ENCODE measurements at regions not wholly inside any gene's neighbourhood (a gene's known extent, or its start where the extent isn't known, plus 50 kb on each side); places are given as distances from the start of the nearest gene placed in this dataset.

- DNase-seq: no peak
Observed at GRCh38 chr5:159712672-159713071, 203.6 kb upstream of the ADRA1B start.

DNA sequence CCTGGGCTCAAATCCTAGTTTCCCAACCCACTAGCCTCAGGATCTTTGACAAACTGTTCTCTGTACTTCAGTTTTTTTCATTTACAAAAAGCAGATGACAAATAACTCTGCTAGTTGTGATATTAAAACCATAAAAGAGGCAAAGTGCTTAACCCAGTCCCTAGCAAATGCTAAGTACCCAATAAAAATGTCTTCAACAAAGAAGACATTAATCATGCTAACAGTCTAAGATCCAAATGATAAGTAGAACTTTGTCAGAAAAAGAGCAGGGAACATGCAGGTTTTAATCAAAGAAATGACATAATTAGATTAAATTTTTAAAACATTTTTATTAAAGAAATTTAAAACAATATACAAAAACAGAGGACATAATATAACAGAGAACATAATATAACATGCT lies 203.0 kb upstream of the ADRA1B start:
- no peak for DNase-seq

DNA sequence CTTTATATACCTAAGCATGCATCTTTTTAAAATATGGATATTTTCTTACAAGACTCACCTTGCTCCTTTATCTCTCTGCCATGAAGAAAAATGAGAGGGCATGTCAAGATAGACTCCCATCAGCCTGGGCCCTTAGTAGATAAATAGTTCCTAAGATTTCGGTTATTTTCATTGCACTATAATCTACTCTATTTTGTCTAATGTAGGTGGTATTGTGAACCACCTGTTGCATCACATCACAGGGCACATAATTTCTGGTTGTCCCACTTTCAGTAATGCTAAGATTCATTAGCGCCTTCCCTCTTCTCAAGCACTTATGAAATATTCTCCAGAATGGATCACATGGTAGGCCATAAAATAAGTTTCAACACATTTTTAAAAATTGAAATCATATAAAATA lies 202.5 kb upstream of the ADRA1B start:
- DNase-seq: no peak

DNA sequence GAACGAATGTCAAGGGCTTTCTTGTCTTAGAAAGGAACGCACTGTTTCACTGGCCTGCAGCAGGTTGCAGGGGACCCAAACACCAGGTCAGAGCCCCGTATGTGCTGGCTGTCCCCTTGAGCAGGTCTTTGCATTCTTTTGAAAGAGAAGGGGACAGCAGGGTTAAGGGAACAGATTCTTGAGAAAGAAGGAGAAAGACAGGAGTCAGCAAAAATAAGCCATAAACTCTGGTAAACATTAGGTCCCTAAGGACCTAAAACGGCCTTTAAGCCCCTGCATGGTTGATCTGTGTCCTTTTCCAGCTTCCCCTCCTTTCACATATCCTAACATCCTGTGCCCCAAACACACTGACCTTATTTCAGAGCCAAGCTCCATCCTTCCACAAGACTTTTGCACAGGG lies 190.8 kb upstream of the ADRA1B start:
- no peak for DNase-seq

DNA sequence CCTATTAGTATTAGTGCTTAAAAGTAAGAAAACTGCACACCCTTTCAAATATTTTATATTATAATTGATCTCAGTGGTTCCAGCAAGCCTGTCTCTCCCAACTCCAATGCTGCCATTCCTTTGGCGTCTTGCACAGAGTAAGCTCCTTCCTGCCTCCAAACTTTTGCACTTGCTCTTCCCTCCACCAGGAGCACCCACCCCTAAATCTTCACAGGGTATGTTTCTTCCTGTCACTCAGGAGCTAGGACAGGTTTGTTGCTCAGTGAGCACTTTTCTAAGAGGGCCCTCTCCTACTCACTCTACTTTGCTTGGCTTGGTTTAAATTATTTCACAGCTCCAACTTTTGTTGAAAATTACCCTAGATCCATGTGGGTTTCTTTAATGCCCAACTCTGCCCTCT lies 189.1 kb upstream of the ADRA1B start:
- DNase-seq: no peak

DNA sequence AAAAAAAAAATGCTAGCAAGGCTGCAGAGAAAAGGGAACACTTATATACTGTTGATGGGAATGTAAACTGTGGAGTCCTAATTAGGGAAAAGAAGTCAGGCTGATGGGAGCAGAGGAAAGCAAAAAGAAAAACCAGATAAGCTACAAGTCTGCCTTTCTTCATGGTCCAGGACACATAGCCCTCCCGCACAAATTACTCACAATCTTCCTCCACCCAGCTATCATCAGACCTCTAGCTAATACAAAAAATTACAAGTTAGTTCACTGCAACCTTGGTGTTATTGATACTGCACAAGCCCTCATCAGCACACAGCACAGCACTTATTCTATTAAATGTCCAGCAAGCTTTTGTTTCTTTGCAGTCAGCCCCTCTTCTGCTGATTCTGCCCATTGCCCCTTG lies 186.0 kb upstream of the ADRA1B start:
- DNase-seq: no peak

DNA sequence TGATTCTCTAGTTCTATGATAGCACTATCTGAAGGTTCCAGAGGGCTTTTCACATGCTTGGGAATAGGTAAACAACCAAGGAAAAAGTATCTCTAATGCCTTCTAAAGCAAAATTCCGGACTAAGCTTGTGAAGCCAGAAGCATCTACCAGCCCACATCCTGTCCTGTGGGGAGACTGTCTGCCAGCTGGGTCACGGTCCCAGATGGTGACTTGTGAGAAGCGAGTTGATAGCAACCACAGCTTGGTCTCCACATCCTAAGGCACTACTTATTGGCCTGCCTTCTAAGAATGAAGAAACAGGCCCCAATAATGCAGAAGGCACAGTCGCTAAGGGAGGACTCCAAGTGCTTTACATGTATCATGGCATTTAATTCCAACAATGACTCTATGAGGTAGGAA lies 184.1 kb upstream of the ADRA1B start:
- no peak for DNase-seq

DNA sequence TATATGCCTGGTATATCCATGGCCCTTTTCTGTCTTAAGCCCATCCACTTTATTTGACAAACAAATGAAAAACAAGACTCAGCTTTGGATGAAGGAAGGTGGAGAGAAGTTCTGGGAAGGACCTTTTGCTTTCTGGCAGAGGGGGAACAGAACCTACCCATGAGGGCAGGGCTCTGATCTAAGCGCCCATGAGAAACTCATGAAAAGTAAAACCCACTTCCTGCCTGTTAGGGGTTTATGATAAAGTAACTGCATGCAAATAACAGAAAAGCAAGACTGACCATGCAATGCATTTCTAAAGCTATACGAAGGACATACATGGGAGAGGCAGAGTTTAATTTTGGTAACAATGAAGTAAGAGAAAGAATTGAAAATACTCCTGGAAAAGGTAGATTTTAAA lies 181.9 kb upstream of the ADRA1B start:
- DNase-seq: no peak

DNA sequence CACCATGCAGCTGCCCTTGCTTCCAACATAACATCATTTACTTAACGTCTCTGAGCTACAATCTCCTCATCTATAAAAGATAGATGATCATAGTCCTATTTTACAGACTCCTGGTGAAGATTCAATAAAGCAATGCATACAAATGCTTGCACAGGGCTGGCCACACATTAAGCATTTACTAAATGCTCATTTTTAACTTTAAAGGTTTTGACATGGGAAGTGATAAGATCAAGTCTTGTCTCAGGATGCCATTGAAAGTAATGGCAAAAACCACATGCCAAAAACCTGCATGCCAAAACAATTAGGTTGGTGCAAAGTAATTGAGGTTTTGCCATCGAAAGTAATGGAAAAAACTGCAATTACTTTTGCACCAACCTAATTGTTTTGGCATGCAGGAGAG lies 181.2 kb upstream of the ADRA1B start:
- DNase-seq: no peak

DNA sequence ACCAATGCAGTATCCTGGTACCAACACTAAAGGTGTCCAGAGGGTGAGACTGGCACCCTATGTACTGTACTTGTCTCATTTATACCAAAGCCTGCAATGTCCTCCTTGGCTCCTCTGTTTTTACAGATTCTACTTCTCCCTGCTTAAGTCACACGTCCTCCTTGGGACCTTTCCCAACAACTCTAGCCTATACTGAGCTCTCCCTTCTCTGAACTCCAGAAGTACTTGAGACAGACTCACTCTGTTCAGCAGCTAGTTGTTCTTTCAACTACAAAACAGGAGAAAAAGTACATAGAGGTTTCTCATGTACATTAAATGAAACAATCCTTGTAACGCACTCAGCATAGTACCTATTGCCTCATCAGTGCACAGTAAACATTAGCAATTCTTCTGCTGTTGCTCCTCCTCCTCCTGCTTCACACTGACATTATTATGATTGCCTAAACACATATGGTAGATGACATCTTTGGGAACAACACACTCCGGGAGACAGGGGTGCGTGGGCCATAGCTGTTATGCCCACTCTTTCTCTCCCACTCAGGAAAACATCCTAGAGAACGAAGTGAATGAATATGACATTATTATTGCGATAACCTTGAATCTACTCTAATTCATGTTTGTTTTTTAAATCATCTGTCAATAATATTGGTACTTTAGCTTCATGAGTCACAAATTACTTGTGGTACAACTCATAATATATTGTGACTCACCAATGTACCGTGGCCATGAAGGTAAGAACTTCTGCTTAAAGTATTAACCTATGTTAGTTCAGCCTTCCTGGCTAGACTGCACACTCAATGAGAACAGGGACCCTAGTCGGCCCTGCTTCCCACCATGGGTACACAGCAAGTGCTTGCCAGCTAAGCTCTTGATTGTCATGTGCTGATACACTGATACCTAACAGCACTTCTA lies 180.3 kb upstream of the ADRA1B start:
- DNase-seq: no peak

DNA sequence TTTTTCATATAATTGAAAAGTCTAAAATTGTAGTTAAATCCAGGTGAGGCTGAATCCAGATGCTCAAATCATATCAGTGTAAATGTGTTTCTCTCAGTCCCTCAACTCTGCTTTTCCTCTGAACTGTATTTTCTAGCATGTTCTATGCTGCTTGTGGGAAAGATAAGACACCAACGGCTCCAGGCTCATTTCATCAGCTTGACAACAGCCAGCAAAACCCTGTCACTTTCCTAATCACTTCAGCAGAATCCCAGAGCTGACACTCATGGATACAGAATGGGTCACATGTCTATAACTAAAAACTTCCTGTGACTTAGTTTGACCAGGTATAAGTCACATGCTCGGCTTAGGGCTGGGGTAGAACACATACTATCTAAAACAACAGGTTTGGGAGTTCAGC lies 179.4 kb upstream of the ADRA1B start:
- DNase-seq: no peak

GRCh38 chr5:159737263-159737662 lies 179.0 kb upstream of the ADRA1B start:
- DNase-seq: no peak

DNA sequence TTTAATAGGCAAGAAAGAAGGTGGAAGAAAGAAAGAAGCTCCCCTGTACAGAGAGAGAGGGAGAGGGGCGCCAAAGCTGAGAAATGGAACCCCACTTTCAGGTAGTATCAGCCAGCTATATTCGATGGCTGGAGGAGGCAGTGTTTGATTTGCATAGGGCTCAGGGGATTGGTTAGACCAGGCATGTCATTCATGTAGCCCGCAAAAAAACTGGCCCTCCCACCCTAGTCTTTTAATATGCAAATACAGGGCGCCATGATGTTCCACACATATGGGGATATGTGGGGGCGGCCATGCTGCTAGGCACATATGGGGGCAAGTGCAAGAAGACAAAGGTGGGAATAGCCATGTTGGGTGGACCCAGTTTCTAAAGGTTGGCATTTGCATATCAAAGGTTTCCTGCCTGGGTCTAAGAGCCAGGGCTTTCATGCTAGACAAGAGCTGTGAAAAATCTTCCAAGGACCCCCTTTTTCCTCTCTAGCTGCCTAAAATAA lies 174.4 kb upstream of the ADRA1B start:
- no peak for DNase-seq

DNA sequence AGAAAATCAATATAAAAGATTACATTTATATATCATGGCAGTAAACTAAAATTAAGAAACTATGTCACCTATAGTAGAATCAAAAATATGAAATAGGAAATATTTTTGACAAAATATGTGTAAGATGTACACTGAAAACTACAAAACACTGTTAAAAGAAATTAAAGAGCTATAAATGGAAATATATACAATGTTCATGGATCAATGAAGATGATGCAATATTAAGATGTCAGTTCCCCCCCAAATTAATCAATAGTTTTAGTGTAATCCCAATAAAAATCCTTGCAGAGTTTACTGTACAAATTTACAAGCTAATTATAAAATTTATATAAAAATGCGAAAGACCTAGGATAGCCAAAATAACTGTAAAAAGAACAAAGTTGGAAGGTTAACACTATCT lies 173.0 kb upstream of the ADRA1B start:
- DNase-seq: no peak

- DNase-seq: no peak
Observed at GRCh38 chr5:159746707-159747106, 169.6 kb upstream of the ADRA1B start.

- DNase-seq: no peak
Observed at GRCh38 chr5:159749146-159749545, 167.1 kb upstream of the ADRA1B start.

DNA sequence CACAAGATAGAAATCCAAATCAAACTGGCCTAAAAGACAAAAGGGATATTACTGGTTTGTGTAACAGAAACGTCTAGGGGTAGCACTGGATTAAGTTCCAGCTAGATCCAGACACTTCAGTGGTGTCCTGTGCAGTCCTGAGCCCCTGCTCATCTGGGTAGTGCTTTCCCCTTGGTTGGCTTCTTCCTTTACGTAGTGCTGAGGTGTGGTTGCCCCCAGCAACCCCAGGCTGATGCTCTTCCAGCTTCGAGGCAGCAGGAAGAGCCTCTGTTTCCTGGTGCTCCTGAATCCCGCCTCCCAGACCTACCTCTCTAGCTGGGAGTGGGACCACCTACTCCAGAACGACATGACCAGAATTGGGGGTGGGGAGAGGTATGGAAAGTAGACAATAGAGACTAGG lies 166.1 kb upstream of the ADRA1B start:
- DNase-seq: no peak

DNA sequence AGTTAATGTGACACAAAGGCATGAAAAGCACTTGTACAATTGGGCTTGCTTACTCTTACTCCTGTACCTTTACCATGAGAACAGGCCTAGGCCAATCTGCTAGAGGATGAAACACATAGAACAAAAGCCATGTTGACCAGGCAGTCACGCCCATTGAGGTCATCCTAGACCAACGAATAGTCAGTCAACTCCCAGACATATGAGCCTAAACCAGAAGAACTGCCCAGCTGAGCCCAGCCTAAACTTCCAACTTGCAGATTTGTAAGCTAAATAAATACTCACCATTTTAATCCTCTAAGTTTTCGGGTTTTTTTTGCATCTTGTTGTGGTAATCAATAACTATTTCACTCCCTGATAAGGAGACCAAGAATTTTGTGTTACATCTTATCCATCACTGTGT lies 164.8 kb upstream of the ADRA1B start:
- DNase-seq: no peak

GRCh38 chr5:159752622-159753275 lies 163.5 kb upstream of the ADRA1B start:
- DNase-seq: no peak

DNA sequence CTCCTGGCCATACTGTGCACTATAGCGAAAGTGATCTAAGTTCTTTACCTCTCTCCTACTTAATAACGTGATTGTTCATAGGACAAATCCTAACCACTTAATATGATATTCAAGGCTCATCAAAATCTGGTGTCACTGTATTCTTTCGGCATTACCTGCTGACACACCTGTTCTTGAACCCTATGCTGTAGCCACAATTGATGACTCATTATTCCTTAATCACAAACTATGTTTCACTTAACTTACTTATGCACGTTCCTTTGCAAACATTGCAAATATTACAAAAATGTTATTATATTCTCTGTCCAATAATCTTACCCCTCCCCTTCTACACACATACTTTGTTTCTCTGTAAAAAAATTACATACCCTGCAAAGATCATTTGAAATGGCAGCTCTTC lies 158.1 kb upstream of the ADRA1B start:
- DNase-seq: no peak

GRCh38 chr5:159759791-159760290 lies 156.4 kb upstream of the ADRA1B start:
- no peak for DNase-seq

- no peak for DNase-seq
Observed at GRCh38 chr5:159762921-159763320, 153.4 kb upstream of the ADRA1B start.

GRCh38 chr5:159763562-159763961 lies 152.7 kb upstream of the ADRA1B start:
- no peak for DNase-seq

All from activated CD4-positive, alpha-beta T cell treated with anti-CD3 and anti-CD28 coated beads for 48 hours (primary cell).